ENCODE measurements at regions not wholly inside any gene's neighbourhood (a gene's known extent, or its start where the extent isn't known, plus 50 kb on each side); places are given as distances from the start of the nearest gene placed in this dataset.

DNA sequence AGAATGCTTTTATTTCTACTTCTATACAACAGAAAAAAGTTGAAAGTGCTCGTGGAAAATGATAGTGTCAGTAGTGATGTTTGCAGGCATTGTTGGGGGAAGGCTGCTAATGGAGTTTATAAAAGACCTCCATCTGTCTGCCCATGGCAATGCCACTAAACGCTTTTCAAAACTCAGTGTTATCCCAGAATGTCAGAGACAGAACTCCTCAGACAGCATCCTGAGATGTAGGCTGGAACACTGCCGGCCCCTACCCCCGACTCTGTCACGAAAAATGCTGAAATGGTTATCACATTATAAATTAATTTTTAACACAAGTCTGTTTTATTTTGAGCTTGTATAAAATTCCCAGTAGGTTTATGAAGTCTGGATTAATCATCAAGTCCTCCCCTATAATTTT, 128.9 kb downstream of the HS3ST1 start:
- Histone ChIP-seq H2AFZ (ENCODE audit: low read length) (no peak overlapping the region), H3K4me2 (ENCODE audit: low read length) (no peak overlapping the region), H3K4me3 (ENCODE audit: low read depth, low read length, poor library complexity, severe bottlenecking) (no peak overlapping the region), H3K79me2 (ENCODE audit: insufficient read depth, low read length) (no peaks in the 10 kb centered on the region), H3K9ac (ENCODE audit: low read length) (no peak overlapping the region), H3K9me3 (ENCODE audit: low read length) (no peaks in the 10 kb centered on the region), H3K27ac (ENCODE audit: low read depth, low read length, poor library complexity, severe bottlenecking) (no peak overlapping the region), H3K36me3 (ENCODE audit: insufficient read depth, low read length) (no peaks in the 10 kb centered on the region), H3K9me2 (ENCODE audit: low read depth, low read length) (no peaks in the 10 kb centered on the region), H3K27me3 (ENCODE audit: insufficient read depth, low read length) (no peaks in the 10 kb centered on the region), H4K20me1 (ENCODE audit: insufficient read depth, low read length) (no peaks in the 10 kb centered on the region), H3K4me1 (ENCODE audit: insufficient read depth, low read length, severe bottlenecking) (no peaks in the 10 kb centered on the region), H3F3A (ENCODE audit: insufficient read depth, low read length) (no peaks in the 10 kb centered on the region)
- no peak for TF ChIP-seq CTCF (IDR thresholded peaks at IDR 0.05; ENCODE audit: low read length)
- TF ChIP-seq EZH2 (IDR thresholded peaks at IDR 0.05; ENCODE audit: borderline replicate concordance, low read length): no peak

DNA sequence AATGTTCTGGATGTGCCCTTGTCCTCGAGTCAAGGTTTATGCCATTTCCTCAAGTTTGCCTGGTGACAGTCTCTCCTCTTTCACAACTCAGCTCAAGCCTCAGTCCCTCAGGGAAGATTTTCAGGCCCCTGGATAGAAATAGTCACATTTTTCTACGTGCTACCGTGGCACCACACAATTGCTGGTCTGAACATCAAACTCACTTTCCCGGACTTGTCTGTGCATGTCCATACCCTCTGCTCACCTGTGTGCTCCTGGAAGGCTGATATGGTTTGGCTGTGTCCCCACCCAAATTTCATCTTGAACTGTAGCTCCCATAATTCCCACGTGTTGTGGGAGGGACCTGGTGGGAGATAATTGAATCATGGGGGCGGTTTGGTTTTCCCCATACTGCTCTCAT, 129.7 kb downstream of the HS3ST1 start:
- H2AFZ ChIP-seq (ENCODE audit: low read length): no peak overlapping the region
- no peaks in the 10 kb centered on the region for H3K79me2 ChIP-seq (ENCODE audit: insufficient read depth, low read length)
- H3K4me2 ChIP-seq (ENCODE audit: low read length): no peak overlapping the region
- H3K4me1 ChIP-seq (ENCODE audit: insufficient read depth, low read length, severe bottlenecking): no peaks in the 10 kb centered on the region
- H3K9me3 ChIP-seq (ENCODE audit: low read length): no peaks in the 10 kb centered on the region
- H3K27ac ChIP-seq (ENCODE audit: low read depth, low read length, poor library complexity, severe bottlenecking): no peak overlapping the region
- H3F3A ChIP-seq (ENCODE audit: insufficient read depth, low read length): no peaks in the 10 kb centered on the region
- H3K4me3 ChIP-seq (ENCODE audit: low read depth, low read length, poor library complexity, severe bottlenecking): no peak overlapping the region
- no peaks in the 10 kb centered on the region for H4K20me1 ChIP-seq (ENCODE audit: insufficient read depth, low read length)
- no peak overlapping the region for H3K9ac ChIP-seq (ENCODE audit: low read length)
- H3K9me2 ChIP-seq (ENCODE audit: low read depth, low read length): no peaks in the 10 kb centered on the region
- H3K27me3 ChIP-seq (ENCODE audit: insufficient read depth, low read length): no peaks in the 10 kb centered on the region
- TF ChIP-seq CTCF (IDR thresholded peaks at IDR 0.05; ENCODE audit: low read length): no peak
- TF ChIP-seq EZH2 (IDR thresholded peaks at IDR 0.05; ENCODE audit: borderline replicate concordance, low read length): no peak
- H3K36me3 ChIP-seq (ENCODE audit: insufficient read depth, low read length): no peaks in the 10 kb centered on the region

DNA sequence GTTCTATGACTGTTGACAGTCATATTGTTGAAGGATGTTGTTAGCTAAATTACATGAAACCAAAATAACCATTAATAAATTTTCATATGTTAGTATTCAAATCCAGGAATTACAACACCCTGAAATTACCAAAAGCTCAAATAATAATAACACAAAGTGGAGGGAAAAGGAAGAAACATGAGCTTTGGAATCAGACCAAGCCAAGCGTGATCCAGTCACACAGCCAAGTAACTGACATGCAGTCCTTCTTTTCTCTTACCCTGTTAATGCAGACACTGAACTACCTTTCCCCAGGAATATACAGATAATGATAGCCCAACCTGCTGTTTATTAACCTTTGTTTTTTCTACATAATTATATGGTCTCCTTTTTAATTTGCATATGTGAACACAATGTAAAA, 130.2 kb downstream of the HS3ST1 start:
- Histone ChIP-seq H3K27me3 (ENCODE audit: insufficient read depth, low read length) (no peaks in the 10 kb centered on the region), H3F3A (ENCODE audit: insufficient read depth, low read length) (no peaks in the 10 kb centered on the region), H3K79me2 (ENCODE audit: insufficient read depth, low read length) (no peaks in the 10 kb centered on the region), H3K4me2 (ENCODE audit: low read length) (no peak overlapping the region), H3K4me3 (ENCODE audit: low read depth, low read length, poor library complexity, severe bottlenecking) (no peak overlapping the region), H4K20me1 (ENCODE audit: insufficient read depth, low read length) (no peaks in the 10 kb centered on the region), H3K4me1 (ENCODE audit: insufficient read depth, low read length, severe bottlenecking) (no peaks in the 10 kb centered on the region), H3K9me3 (ENCODE audit: low read length) (no peaks in the 10 kb centered on the region), H3K9me2 (ENCODE audit: low read depth, low read length) (no peaks in the 10 kb centered on the region), H3K27ac (ENCODE audit: low read depth, low read length, poor library complexity, severe bottlenecking) (no peak overlapping the region), H3K9ac (ENCODE audit: low read length) (no peak overlapping the region), H3K36me3 (ENCODE audit: insufficient read depth, low read length) (no peaks in the 10 kb centered on the region), H2AFZ (ENCODE audit: low read length) (no peak overlapping the region)
- no peak for TF ChIP-seq CTCF (IDR thresholded peaks at IDR 0.05; ENCODE audit: low read length)
- no peak for TF ChIP-seq EZH2 (IDR thresholded peaks at IDR 0.05; ENCODE audit: borderline replicate concordance, low read length)

All from OCI-LY1 (cell line).